ENCODE measurements at regions not wholly inside any gene's neighbourhood (a gene's known extent, or its start where the extent isn't known, plus 50 kb on each side); places are given as distances from the start of the nearest gene placed in this dataset.
"Not testable (repeated sequence)": the region's sequence is repeated elsewhere in the genome, so short reads cannot be mapped to it uniquely, and the experiment has no call there.

- H3K27ac ChIP-seq (ENCODE audit: low read depth, low read length); DNase-seq; H3K4me3 ChIP-seq (ENCODE audit: low read depth, low read length): not testable (repeated sequence)
Observed at GRCh38 chr2:200126285-200126670, 170.9 kb downstream of the MAIP1 start.

DNA sequence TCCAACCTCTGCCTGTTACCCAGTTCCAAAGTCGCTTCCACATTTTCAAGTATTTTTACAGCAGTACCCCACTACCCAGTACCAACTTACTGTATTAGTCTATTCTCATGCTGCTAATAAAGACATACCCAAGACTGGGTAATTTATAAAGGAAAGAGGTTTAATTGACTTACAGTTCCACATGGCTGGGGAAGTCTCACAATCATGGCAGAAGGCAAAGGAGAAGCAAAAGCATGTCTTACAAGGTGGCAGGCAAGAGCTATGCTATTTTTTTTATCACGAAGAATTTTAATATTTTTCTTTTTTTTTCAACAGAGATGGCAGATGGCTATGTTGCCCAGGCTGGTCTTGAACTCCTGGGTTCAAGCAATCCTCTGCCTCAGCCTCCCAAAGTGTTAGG is 171.3 kb downstream of the MAIP1 start:
- not testable (repeated sequence) for H2BK12ac ChIP-seq (ENCODE audit: low read length); H2BK5ac ChIP-seq (ENCODE audit: low read depth, low read length, poor library complexity); H3K27ac ChIP-seq (ENCODE audit: low read depth, low read length); H2AK5ac ChIP-seq (ENCODE audit: low read length); H3K4ac ChIP-seq (ENCODE audit: low read depth, low read length); H3K14ac ChIP-seq (ENCODE audit: low read length); H3K4me2 ChIP-seq (ENCODE audit: low read length); H4K91ac ChIP-seq (ENCODE audit: low read depth, low read length); H3K9me3 ChIP-seq (ENCODE audit: insufficient read depth, low read depth, low read length); H3K4me3 ChIP-seq (ENCODE audit: low read depth, low read length); H4K8ac ChIP-seq (ENCODE audit: low read depth, low read length); H4K12ac ChIP-seq (ENCODE audit: low read depth, low read length); DNase-seq; H3K9ac ChIP-seq (ENCODE audit: low read length); H2BK120ac ChIP-seq (ENCODE audit: insufficient read depth, low read length, poor library complexity); H3K79me2 ChIP-seq (ENCODE audit: control insufficient read depth, insufficient read depth, low read length, poor library complexity); H3K18ac ChIP-seq (ENCODE audit: low read length); H3K23ac ChIP-seq (ENCODE audit: low read length); H3K27me3 ChIP-seq (ENCODE audit: insufficient read depth, low read length); H3K36me3 ChIP-seq (ENCODE audit: control insufficient read depth in 1 of 2, insufficient read depth in 2 of 2, low read length in 2 of 2); H2AFZ ChIP-seq (ENCODE audit: insufficient read depth, low read length, poor library complexity); H3K79me1 ChIP-seq (ENCODE audit: low read length)
- no CpG with 5 or more reads among the region's 2 CpGs for WGBS (ENCODE audit: extremely low coverage, insufficient coverage, insufficient read length)
- H3K4me1 ChIP-seq (ENCODE audit: control insufficient read depth in 1 of 2, insufficient read depth in 2 of 2, low read length in 2 of 2) = peaks cover 12% of the 10 kb centered on the region in 2 experiments

More at GRCh38 chr2:200126285-200126670, 170.9 kb downstream of the MAIP1 start:
- H3K27me3 ChIP-seq (ENCODE audit: insufficient read depth, low read length); H3K9me3 ChIP-seq (ENCODE audit: insufficient read depth, low read depth, low read length); H3K14ac ChIP-seq (ENCODE audit: low read length); H4K8ac ChIP-seq (ENCODE audit: low read depth, low read length); H3K23ac ChIP-seq (ENCODE audit: low read length); H3K18ac ChIP-seq (ENCODE audit: low read length); H2BK12ac ChIP-seq (ENCODE audit: low read length); H2AK5ac ChIP-seq (ENCODE audit: low read length); H3K79me1 ChIP-seq (ENCODE audit: low read length); H4K12ac ChIP-seq (ENCODE audit: low read depth, low read length); H3K4ac ChIP-seq (ENCODE audit: low read depth, low read length); H3K79me2 ChIP-seq (ENCODE audit: control insufficient read depth, insufficient read depth, low read length, poor library complexity); H2AFZ ChIP-seq (ENCODE audit: insufficient read depth, low read length, poor library complexity); H3K9ac ChIP-seq (ENCODE audit: low read length); H2BK5ac ChIP-seq (ENCODE audit: low read depth, low read length, poor library complexity); H4K91ac ChIP-seq (ENCODE audit: low read depth, low read length); H3K4me2 ChIP-seq (ENCODE audit: low read length); H3K36me3 ChIP-seq (ENCODE audit: control insufficient read depth in 1 of 2, insufficient read depth in 2 of 2, low read length in 2 of 2); H2BK120ac ChIP-seq (ENCODE audit: insufficient read depth, low read length, poor library complexity): not testable (repeated sequence)
- no CpG with 5 or more reads among the region's 2 CpGs for WGBS (ENCODE audit: extremely low coverage, insufficient coverage, insufficient read length)
- H3K4me1 ChIP-seq (ENCODE audit: control insufficient read depth in 1 of 2, insufficient read depth in 2 of 2, low read length in 2 of 2) = peaks cover 12% of the 10 kb centered on the region in 2 experiments

- peak; percentile 57 to 78 for DNase-seq
- H3K27ac ChIP-seq (ENCODE audit: low read depth, low read length) = no peak overlapping the region
Observed at GRCh38 chr2:200127848-200128247, 172.5 kb downstream of the MAIP1 start.

DNA sequence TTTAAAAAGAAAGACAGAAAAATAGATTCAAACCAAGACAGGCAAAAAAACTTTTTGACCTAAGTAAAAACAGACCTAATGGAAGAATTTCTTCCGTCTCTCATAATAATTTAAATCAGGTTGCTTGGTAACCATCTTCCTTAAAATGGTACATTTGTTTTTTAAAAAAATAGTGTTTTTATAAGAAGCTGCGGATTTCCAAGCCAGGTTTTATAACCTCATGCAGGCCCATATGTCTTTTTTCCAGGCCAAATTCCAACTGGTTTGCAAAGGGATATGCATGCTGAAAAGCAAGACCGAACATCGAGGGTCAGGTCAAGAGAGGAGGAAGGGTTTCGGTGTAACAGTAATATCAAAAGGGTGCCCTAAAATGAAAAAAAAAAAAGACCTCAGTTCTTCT is 172.9 kb downstream of the MAIP1 start:
- Histone ChIP-seq H3K4me2 (ENCODE audit: low read length) (no peak overlapping the region), H3K9me3 (ENCODE audit: insufficient read depth, low read depth, low read length) (peaks cover 4% of the 10 kb centered on the region), H2BK12ac (ENCODE audit: low read length) (no peak overlapping the region), H2AFZ (ENCODE audit: insufficient read depth, low read length, poor library complexity) (no peak overlapping the region), H3K18ac (ENCODE audit: low read length) (no peak overlapping the region), H4K12ac (ENCODE audit: low read depth, low read length) (no peak overlapping the region), H3K4me3 (ENCODE audit: low read depth, low read length) (no peak overlapping the region), H3K27ac (ENCODE audit: low read depth, low read length) (no peak overlapping the region), H4K8ac (ENCODE audit: low read depth, low read length) (no peak overlapping the region), H2AK5ac (ENCODE audit: low read length) (no peak overlapping the region), H3K4ac (ENCODE audit: low read depth, low read length) (no peak overlapping the region), H3K14ac (ENCODE audit: low read length) (no peak overlapping the region), H3K4me1 (ENCODE audit: control insufficient read depth in 1 of 2, insufficient read depth in 2 of 2, low read length in 2 of 2) (peaks cover 12% of the 10 kb centered on the region in 2 experiments), H2BK120ac (ENCODE audit: insufficient read depth, low read length, poor library complexity) (no peak overlapping the region), H4K91ac (ENCODE audit: low read depth, low read length) (no peak overlapping the region), H3K23ac (ENCODE audit: low read length) (no peak overlapping the region), H3K9ac (ENCODE audit: low read length) (no peak overlapping the region), H3K79me1 (ENCODE audit: low read length) (peaks cover 6% of the 10 kb centered on the region), H3K36me3 (ENCODE audit: control insufficient read depth in 1 of 2, insufficient read depth in 2 of 2, low read length in 2 of 2) (no peaks in the 10 kb centered on the region), H3K79me2 (ENCODE audit: control insufficient read depth, insufficient read depth, low read length, poor library complexity) (peaks cover 3% of the 10 kb centered on the region), H2BK5ac (ENCODE audit: low read depth, low read length, poor library complexity) (no peak overlapping the region), H3K27me3 (ENCODE audit: insufficient read depth, low read length) (no peaks in the 10 kb centered on the region)
- WGBS (ENCODE audit: extremely low coverage, insufficient coverage, insufficient read length) = no CpG with 5 or more reads among the region's 5 CpGs
- no peak for DNase-seq

More at GRCh38 chr2:200127848-200128247, 172.5 kb downstream of the MAIP1 start:
- no peak overlapping the region for H3K14ac ChIP-seq (ENCODE audit: low read length)
- H3K18ac ChIP-seq (ENCODE audit: low read length) = no peak overlapping the region
- no peak overlapping the region for H2BK5ac ChIP-seq (ENCODE audit: low read depth, low read length, poor library complexity)
- no peak overlapping the region for H3K4me3 ChIP-seq (ENCODE audit: low read depth, low read length)
- H3K36me3 ChIP-seq (ENCODE audit: control insufficient read depth in 1 of 2, insufficient read depth in 2 of 2, low read length in 2 of 2) = no peaks in the 10 kb centered on the region
- no peak overlapping the region for H2BK12ac ChIP-seq (ENCODE audit: low read length)
- peaks cover 4% of the 10 kb centered on the region for H3K9me3 ChIP-seq (ENCODE audit: insufficient read depth, low read depth, low read length)
- no peak overlapping the region for H2BK120ac ChIP-seq (ENCODE audit: insufficient read depth, low read length, poor library complexity)
- no peaks in the 10 kb centered on the region for H3K27me3 ChIP-seq (ENCODE audit: insufficient read depth, low read length)
- H3K9ac ChIP-seq (ENCODE audit: low read length) = no peak overlapping the region
- H2AFZ ChIP-seq (ENCODE audit: insufficient read depth, low read length, poor library complexity) = no peak overlapping the region
- H3K23ac ChIP-seq (ENCODE audit: low read length) = no peak overlapping the region
- H3K4me1 ChIP-seq (ENCODE audit: control insufficient read depth in 1 of 2, insufficient read depth in 2 of 2, low read length in 2 of 2) = peaks cover 12% of the 10 kb centered on the region in 2 experiments
- no peak overlapping the region for H3K4ac ChIP-seq (ENCODE audit: low read depth, low read length)
- no peak overlapping the region for H3K4me2 ChIP-seq (ENCODE audit: low read length)
- no peak overlapping the region for H2AK5ac ChIP-seq (ENCODE audit: low read length)
- peaks cover 3% of the 10 kb centered on the region for H3K79me2 ChIP-seq (ENCODE audit: control insufficient read depth, insufficient read depth, low read length, poor library complexity)
- H4K8ac ChIP-seq (ENCODE audit: low read depth, low read length) = no peak overlapping the region
- no peak overlapping the region for H4K12ac ChIP-seq (ENCODE audit: low read depth, low read length)
- H3K79me1 ChIP-seq (ENCODE audit: low read length) = peaks cover 6% of the 10 kb centered on the region
- H4K91ac ChIP-seq (ENCODE audit: low read depth, low read length) = no peak overlapping the region
